ENCODE measurements at regions not wholly inside any gene's neighbourhood (a gene's known extent, or its start where the extent isn't known, plus 50 kb on each side); places are given as distances from the start of the nearest gene placed in this dataset.

- TF ChIP-seq POLR2A (IDR thresholded peaks at IDR 0.05; ENCODE audit: low read length) (no peak), GATA1 (IDR thresholded peaks at IDR 0.05; ENCODE audit: low read depth, low read length) (no peak)
These were observed 993.6 kb downstream of the ARAP2 start for GRCh38 chr4:35250761-35251160.
